Stimulated activated CD4-positive, alpha-beta T cell treated with anti-CD3 and anti-CD28 coated beads, TNF-alpha, amount 100 ng/mL, for 24 hours (primary cell): ENCODE measurements at regions not wholly inside any gene's neighbourhood (a gene's known extent, or its start where the extent isn't known, plus 50 kb on each side); places are given as distances from the start of the nearest gene placed in this dataset.

Experiments used
- DNase-seq, 3 experiments: peaks; one replicate each; pipeline ENCODE4 v3.0.0-alpha.2; 2020; ENCODE audit warnings: low read depth in 3 of 3

DNA sequence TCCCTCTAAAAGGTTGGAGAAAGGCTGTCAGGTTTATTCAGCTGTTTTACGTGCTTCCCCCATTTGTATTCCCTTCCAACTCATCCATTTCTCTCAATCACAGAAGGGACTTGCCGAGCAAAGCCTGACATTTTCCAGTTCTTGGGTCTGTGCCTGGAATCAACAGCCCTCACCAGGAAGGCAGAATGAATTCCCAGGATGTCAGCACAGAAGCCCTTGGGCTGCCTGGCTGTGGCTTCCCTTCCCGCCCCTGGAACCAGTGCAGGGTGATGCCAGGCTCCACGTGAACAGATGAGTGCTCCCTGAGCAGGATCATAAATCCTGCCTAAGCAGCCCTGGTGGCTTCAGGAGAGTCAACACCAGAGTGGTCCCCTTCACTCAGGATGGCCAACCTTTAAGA, 86.1 kb upstream of the CD83 start:
- no peak for DNase-seq

DNA sequence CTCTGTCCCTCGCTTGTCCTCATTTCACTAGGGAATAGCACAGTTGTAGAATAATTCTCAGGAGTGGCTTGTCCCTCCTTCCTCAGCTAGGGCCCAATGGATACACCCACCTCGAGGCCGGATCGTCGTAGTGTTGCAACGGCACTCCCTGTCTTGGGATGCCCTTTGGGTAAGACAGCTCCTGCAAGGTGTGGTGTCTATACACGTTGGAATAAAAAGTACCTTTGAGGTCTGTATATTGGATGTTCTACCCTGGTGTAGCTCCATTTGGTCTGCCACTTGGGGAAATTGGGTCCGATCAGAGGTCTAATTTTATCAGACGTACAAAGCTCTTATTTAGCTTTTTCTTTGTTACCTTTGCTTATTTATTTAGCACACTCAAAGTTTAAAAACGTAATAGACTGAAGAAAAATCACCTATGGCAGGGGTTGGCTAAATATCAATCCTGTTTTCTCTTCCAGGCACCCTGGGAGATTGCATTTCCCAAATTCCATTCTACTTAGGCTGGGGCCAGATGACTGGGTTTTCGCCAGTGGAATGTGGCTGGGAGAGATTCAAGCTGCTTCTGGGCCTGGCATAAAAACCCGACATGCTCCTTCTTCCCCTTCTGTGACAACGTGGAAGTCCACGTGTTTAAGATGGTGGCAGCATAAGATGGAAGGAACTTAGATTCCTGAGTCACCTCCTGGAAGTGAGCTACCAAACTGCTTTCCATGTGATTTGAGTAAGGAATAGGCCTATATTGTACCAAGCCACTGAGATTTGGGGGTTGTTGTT, 82.3 kb upstream of the CD83 start:
- no peak for DNase-seq

DNA sequence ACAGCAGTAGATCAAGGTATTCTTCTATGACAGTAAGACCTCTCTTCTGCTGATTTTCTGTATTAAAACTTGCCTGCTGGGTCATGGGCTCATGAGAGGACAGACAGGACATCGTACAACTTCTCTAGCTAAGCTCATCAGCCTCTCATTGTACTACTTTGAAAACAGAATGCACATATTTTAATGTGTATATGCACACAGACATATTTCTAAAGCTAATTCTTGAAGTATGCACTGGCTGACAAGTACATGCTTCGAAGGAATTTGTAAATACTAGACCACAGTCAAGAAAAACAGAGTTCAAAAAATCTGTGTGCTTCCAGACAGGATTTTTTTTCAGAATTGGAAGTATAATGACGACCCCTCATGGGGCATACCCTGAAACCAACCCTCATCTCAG, 81.7 kb upstream of the CD83 start:
- no peak for DNase-seq

DNA sequence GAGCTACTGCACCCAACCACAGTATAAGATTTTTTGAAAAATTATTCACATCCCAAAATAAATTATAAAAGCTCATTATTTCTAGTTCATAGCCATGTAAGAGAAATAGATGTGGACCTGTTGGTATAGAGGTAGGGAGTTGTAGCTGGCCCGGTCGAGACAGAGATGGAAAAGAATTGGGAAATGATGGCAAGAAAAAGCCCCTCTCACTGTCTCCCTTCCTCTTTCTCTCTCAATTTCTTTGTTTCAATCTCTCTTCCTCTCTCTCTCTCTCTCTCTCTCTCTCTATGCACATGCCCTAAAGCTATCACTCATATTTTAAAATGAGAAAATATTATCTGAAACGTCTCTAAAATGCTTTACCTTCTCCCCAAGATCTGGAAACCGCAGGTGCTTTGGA, 80.7 kb upstream of the CD83 start:
- no peak for DNase-seq

DNA sequence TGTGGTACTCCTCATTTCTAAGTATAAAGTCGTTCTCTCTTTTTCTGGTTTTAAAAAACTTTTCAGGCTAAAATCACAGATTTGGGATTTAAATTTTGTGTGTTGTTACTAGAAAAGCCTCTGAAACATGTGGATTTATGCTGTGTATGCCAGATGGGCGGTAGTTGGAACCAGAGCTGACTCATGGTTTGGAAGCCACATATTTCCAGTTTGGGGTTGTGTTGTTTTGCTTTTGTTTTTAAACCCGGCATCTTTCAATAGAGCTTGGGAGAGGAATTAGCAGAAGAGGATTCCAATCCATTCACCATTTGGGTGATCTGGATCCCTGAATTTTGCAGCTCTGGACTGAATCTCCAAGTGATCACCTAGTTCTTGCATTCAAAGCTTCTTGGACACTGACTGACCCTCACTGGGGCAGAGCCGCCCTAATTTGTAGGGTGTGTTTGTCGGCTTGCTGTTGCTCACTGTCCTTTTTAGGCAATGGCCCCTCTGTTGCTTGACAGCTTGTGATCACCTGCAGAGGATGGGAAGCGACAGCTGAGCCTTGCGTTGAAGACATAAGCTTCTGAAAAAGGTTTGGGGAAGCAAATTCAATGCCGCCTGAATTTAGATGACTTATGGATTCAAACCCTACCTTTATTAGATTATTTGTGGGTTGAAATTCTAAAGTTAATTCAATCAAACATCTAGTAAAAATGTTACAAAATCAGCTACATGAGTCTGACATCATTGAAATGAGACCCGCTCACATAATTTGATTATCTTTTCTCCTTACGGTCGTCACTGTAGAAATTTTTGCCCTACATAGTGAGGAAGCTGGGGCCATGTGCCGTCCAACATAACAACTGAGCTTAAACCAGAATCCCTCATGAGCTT, 79.9 kb upstream of the CD83 start:
- no peak for DNase-seq

DNA sequence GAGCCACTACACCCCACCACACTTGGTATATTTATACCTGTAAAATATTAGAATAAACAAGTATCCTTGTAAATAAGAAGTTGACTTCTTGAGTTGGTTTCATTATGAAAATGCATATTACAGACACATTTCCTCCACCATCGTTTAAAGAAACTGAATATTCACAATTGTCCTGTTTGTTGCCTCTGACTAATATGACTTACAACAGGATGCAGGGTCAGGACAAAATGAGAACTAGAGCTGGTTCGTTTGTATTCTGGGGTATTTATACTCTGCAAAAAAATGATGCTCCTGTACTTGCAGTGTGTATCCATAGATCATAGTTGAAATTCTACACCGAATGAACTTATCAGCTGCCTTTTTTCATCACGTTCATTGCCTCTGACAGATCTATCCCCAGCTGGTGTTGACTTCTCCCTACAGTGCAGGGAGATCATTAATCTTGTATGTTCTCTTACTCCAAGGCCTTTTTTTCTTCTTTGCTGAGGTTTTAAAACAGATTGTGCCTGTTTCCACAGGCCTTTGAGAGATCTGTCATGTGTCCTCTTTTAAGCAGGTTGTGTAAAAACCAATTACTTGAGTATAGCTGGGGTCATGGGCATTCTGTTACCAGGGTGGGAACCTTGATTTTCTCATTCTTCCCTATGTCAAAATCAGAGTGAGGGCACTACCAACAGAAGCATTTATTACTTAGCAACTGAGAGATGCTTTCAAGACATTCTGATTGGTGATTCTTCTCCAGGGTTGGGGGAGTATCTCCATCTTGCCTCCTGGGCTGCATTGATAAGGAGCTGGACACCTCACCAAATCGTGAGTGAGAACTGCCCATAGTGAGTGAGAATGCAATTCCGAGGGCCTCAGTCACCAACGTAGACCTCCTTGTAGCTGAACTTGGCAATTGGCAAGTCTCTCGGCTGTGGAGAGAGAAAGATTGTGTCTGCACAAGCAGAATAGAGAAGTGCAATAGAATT, 78.8 kb upstream of the CD83 start:
- no peak for DNase-seq

DNA sequence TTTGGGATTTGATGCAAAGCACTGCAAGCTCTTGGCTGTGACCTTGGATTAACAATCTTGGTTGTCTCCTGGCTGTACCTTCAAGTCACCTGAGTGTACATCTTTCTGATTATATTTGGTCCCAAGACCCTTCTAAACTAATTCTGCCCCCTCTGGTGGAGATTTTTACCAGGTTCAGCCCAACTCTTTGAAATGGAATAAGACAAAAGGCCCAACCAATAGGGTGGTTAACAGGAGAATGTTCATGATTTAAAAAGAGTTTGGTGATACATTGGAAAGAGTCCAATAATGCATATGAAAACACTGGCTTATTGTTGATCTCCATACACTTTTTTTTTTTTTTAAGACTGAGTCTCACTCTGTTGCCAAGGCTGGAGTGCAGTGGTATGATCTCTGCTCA, 77.5 kb upstream of the CD83 start:
- no peak for DNase-seq

DNA sequence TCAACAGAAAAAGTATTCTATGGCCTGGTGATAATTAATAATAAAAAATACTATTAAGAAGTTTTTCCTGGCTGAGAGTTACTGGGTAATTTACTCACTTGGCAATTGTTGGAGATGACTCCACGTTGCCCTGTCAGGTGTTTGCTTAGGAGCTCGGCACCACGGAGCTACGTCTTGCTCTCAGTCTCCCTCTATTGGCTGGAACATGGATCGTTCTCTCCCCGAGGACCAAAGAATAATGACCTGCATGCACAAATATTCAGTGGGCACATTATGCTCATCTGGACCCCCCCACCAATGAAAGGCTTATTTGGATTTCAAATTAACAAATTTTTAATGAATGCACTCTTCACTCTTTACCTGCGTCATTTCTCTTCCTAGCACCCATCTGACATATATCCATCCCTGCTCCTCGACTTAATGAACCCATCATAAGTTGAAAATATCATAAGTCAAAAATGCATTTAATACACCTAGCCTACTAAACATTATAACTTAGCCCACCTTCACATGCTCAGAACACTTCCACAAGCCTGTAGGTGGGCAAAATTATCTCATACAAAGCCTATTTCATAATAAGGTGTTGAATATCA, 71.0 kb upstream of the CD83 start:
- peak; percentile 3 to 17 (median 10) for DNase-seq

DNA sequence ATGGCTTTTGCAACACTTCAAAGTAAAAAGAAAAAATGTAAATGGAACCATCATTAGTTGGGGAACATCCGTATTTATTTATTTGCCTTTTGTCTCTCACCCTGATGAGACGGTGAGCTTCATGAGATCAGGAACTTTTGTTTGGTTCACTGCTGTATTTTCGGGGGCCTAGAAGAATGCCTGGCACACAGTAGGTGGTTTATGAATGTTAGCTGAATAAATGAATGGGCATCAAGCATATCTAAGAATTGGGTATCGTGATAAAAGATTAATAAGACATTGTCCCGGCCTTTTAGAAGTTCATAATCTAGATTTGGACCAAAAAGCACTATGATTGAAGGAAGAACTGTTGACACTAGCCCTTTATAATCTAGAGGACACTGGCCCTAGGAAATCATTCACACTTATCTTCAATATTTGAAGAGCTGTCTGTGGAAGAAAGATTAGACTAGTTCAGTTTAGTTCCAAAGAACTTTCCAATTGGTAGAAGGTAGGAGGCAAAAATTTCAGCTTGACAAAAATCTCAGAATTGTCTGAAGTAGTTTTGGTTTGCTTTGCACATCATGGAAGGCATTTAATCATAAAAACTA, 70.3 kb upstream of the CD83 start:
- no peak for DNase-seq

DNA sequence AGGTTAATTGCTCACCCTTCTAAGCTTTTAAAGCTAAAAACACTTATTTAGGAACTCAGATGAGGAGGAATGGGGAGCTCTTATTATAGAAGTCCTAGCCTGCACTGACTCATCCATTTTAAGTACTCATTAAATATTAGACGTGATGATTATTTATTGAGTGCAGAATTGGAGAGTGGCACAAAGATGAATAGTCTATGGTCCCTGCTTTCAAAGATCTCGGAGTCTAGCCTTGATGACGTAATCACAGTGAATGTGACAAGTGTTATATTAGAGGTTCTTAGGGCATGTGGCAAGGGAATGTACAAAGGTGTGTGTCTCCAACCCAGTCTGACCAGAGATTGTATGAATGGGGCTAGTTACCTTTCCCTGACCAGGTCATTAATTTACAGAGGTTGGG, 68.7 kb upstream of the CD83 start:
- DNase-seq: no peak

DNA sequence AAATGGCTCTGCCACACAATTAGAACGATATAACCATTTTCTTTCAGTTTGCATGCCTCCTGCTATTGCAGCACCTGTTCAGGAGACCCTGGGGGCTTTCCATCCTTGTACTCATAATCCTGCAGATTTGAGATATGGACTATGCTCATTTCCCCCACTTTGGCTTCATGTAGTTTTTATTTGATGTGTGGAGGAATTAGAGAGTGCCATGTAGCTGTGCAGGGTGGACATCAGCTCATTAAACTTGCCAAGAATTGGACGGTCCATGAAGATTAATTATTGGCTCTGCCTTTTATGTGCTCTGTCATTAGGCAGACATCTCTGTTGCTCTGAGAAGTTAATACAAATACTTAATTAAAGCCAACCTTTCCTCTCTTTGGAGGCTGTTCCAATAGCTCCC, 66.2 kb upstream of the CD83 start:
- no peak for DNase-seq

DNA sequence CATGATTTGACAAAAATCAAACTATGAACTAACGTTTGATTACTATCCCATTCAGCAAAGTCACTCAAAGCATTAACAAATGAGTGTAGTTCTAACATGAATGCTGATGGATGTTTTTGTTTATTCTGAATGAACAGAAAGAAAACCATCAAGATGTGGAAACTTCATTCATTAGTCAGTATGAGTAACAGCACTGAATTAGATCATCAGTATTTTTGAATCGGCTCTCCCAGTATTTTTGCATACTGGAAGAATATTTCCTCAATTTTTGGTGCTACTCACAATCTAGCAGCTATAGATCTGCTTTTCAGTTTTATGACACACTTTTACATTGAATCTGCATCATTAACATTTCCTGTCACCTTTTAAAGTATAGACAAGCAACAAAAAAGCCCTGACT, 63.8 kb upstream of the CD83 start:
- DNase-seq: no peak

DNA sequence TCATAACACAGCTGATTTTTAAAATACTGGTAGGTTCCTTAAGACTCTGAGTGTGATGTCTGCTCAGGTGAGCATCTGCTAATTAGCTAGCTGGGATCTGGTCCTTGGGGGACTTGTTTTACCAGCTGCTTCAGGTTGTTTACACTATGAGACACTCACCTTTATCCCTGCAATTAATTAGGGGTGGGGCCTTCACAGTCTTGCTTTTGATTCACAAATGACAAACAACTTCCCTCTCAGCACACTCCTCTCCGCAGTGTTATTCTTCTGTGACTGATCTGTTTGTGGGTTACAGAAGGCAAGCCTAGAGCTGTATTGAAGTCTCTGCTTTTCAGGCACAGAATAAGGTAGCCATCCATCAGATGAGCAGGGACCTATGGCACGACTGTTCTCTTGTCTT, 62.0 kb upstream of the CD83 start:
- no peak for DNase-seq

DNA sequence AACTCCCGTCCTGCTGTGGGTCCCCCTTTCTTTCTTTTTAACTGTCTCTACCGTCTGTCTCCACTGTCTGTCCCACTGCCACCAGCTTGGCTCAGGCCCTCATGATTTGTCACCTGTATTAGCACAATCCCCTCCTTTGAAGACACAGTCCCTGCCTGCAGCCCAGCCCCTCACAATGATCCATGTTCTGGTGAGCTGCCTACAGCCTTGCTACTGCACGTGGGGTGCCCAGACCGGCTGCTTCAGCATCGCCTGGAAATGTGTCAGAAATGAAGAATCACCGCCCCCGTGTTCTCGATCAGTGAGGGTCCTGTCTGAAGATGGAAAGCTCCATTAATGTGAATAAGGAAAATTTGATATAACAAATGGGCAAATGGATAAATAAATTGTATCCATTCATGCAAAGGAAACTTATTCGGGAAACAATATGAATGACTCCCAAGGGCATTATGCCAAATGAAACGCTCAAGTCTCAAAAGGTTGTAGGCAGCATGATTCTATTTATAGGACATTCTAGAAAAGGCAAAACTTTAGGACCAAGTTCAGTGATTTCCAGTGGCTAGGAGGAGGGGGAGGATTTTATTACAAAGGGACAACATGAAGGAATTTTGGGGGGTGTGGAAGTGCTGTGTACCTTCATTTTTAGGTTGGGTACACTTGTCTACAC, 59.4 kb upstream of the CD83 start:
- DNase-seq: no peak

DNA sequence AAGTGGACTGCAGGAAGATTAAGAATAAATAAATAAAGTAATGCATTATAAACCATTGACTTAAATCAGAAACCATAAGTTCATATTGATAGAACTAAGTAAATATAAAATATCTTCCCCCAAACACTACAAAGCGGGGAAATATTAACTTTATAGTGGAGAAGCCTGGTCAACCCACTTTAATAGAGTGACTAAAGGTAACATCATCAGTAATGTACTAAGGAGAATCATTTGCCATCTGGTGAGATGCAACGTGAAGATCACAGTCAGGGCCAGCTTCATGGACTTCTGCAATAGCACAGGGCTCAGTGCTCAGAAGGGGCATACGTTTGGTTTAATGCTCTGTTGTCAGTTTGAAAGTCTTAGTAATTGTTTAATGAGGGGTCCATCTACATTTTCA, 58.8 kb upstream of the CD83 start:
- no peak for DNase-seq

DNA sequence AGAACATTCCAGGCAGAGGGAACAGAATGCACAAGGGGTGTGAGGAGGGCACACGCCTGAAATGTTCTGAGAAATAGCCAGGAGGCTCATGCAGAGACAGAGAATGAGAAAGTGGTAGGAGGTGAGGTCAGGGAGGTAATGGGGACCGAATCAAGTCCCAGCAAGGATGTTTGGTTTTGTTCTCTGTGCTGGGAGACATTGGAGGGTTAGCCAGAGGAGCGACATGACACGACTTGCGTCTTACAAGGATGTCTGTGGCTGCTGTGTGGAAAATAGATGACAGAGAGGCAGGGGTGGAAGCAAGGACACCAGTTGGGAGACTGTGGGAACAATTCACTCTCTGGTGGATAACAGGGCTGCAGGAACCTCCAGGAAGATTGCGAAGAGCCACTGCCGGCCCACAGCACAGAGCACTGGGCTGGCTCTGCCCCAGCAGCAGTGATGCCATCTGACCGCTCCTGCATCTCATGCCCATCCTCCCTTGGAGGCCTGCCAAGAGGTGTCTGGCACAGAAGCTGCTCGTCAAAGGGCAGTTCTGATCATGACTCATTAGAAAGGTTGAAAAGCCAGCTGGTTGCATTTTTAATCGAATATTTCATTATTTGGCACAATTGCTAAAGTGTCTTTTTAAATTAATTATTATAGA, 57.7 kb upstream of the CD83 start:
- no peak for DNase-seq

DNA sequence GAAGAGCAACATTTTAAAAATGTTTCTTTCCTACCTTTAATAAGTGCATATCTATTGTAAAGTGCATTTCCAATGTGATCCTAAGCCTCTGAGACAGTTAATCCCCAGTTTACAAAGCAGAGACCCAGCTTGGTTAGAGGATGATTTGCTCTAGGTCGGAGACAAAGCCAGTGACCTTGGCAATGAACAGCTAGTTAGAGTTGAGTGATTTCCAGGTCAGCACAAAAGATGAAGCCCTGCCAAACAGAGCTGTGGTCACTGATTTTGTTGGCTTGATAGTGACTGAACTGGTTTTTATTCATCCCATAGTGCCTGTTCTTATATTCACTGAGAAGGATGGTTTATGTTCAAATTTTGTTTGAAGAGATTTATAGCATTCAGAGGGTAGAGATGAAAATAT, 56.6 kb upstream of the CD83 start:
- DNase-seq: no peak

DNA sequence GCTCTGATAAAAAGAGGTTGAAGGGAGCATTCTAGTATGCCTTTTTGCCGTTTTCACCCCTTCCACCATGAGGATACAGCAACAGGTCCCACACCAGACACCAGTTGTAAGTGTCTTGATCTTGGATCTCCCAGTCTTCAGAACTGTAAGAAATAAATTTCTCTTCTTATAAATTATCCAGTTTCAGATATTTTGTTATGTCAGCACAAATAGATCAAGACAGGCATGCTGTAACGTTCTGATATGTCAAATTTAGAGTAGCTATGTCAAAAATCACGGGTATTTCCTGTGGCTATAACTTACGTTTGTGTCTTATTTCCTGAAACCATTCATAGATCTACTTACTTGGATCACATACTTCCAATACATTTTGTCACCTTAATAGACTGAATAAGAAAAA, 55.9 kb upstream of the CD83 start:
- DNase-seq: no peak

DNA sequence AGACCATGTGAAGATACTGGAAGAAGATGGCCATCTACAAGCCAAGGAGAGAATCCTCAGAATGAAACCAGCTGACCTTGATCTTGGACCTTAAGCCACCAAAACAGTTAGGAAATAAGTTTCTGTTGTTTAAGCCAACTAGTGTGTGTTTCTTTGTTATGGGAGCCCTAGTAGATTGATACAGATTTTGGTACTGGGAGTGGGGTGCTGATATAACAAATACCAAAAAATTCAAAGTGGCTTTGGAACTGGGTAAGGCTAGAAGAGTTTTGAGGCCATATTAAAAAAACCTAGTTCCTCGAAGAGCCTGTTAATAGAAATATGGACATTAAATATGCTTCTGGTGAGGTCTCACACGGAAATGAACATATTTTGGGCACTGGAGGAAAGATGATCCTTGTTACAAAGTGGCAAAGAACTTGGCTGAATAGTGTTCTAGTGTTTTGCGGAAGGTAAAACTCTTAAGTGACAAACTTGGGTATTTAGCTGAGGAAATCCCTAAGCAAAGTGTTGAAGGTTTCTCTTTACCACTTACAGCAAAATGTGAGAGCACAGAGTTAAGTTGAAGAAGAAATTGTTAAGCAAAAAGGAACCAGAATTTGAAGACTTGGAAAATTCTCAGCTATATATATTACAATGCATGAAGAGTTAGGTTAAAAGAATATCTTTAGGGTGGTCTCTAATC, 55.1 kb upstream of the CD83 start:
- no peak for DNase-seq

DNA sequence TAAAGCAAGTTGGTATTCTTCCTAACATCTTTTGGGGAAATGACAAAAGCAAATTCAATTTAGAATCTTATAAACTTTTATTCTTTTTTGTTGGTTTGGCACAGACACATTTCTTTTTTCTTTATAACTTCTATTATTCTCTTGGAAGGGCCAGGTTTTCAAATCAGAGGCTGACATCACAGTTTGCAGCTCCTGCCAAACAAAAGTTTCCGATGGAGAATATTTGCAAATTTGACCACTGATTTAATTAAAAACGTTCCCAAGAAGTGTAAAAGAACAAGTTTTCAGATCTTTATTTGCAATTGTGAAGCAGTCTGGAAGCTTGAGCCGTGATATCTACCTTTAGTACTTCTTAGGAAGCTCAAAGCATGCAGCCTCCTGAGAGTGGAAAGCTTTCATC, 53.8 kb upstream of the CD83 start:
- no peak for DNase-seq
